ENCODE measurements at regions not wholly inside any gene's neighbourhood (a gene's known extent, or its start where the extent isn't known, plus 50 kb on each side); places are given as distances from the start of the nearest gene placed in this dataset.
"Not testable (repeated sequence)": the region's sequence is repeated elsewhere in the genome, so short reads cannot be mapped to it uniquely, and the experiment has no call there.

DNA sequence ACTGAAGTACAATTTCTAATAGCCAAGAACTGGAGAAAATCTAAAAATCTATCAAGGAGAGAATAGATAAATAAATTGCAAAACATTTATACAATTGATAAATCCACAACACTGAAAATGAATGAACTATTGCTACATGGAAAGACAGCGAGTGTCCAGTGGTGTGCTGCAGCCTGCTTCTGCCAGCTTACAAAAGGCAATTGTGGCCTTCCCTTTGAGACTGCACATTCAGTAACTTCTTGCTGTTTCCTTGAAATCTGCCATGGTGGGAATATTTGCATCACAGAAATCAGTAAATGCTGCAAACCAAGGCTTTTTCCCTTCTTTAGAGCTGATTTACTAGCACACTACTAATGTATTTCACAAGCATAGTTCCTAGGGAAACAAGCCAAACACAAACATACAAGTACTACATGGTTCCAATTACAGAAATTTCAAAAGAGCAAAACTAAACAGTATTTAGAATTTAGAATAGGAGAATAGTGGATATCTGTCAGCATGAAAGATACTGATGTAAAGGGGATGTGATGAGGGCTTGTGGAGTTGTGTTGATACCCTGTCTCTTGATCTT lies 76.9 kb upstream of the TRIM77 start:
- no peak for DNase-seq (ENCODE audit: low read depth)
- no peak overlapping the region for H3K4me3 ChIP-seq (ENCODE audit: low read depth, low read length)
- TF ChIP-seq, protein P1, sequence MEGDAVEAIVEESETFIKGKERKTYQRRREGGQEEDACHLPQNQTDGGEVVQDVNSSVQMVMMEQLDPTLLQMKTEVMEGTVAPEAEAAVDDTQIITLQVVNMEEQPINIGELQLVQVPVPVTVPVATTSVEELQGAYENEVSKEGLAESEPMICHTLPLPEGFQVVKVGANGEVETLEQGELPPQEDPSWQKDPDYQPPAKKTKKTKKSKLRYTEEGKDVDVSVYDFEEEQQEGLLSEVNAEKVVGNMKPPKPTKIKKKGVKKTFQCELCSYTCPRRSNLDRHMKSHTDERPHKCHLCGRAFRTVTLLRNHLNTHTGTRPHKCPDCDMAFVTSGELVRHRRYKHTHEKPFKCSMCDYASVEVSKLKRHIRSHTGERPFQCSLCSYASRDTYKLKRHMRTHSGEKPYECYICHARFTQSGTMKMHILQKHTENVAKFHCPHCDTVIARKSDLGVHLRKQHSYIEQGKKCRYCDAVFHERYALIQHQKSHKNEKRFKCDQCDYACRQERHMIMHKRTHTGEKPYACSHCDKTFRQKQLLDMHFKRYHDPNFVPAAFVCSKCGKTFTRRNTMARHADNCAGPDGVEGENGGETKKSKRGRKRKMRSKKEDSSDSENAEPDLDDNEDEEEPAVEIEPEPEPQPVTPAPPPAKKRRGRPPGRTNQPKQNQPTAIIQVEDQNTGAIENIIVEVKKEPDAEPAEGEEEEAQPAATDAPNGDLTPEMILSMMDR (conservative IDR thresholded peaks at IDR 0.05; ENCODE audit: low read depth, low read length), result no peak

DNA sequence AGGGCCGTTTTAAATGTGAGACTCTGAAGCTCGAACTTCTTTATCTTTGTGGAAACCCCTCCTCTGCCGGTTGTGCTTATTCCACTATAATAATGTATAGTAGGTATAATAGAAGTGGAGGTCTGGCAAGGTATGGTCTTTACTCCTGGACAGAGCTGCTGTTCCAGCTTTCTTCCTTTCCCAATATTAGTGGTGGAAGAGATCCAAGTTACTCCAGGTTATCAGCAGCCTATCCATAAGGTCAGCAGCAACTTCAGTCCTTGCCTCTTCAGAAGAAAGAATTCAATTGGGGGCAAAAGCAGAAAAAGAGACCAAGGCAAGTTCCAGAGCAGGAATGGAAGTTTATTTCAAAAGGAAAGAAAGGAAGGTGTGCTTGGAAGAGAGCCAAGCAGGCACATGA lies 69.3 kb upstream of the TRIM77 start:
- H3K4me3 ChIP-seq (ENCODE audit: low read depth, low read length); DNase-seq (ENCODE audit: low read depth): not testable (repeated sequence)

DNA sequence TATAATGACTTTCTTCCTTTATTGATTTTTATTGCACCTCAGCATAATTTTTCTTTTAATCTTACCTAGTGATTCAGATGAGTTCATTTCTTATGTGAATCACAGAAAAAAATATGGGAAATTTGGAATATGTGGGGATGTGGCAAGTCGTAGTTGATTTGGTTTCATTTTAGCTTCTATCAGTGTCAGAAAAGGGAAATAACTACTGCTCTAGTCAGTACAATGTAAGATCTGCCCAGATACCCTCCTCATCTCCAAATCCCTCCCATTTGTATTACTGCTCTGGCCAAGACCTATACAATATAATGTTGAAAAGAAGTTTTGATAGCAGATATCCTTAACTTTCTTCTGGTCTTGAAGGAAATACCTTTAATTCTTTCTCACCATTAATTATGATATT lies 61.9 kb upstream of the TRIM77 start:
- not testable (repeated sequence) for DNase-seq (ENCODE audit: low read depth); H3K4me3 ChIP-seq (ENCODE audit: low read depth, low read length)

- H3K4me3 ChIP-seq (ENCODE audit: low read depth, low read length); DNase-seq (ENCODE audit: low read depth): not testable (repeated sequence)
Measured at GRCh38 chr11:89648996-89649395, 61.1 kb upstream of the TRIM77 start.

DNA sequence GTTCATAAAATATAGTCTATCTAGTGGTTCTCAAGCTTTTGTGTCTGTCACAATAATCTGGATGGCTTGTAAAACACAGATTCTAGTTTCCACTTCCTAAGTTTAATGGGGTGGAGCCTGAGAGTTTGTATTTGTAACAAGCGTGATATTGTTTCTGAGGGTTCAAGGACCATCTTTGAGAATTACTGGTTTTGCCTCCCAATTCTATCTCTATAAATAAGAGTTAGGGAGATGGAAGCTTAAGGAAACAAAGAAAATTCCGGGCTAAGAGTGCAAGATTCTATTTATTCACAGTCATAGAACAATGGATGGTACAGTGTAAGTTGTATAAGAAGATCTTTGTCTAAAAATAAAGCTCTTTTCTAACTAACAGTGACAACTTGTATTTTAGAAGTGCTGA lies 55.4 kb upstream of the TRIM77 start:
- not testable (repeated sequence) for H3K4me3 ChIP-seq (ENCODE audit: low read depth, low read length); DNase-seq (ENCODE audit: low read depth)

- H3K4me3 ChIP-seq (ENCODE audit: low read depth, low read length); DNase-seq (ENCODE audit: low read depth): not testable (repeated sequence)
Measured at GRCh38 chr11:89658767-89659166, 51.3 kb upstream of the TRIM77 start.

DNA sequence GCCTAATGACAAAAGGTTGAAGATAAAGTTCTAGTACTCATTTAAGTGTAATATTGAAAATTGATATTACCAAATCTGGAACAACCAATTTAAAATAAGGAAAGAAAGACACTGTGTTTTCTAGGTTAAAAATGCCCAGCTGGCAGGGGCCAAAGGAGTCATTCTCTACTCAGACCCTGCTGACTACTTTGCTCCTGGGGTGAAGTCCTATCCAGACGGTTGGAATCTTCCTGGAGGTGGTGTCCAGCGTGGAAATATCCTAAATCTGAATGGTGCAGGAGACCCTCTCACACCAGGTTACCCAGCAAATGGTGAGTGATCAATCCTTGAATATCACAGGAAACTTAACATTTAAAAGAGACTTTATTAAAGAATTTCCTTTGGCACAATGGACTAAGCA lies 50.7 kb upstream of the TRIM77 start:
- not testable (repeated sequence) for H3K4me3 ChIP-seq (ENCODE audit: low read depth, low read length); DNase-seq (ENCODE audit: low read depth)

DNA sequence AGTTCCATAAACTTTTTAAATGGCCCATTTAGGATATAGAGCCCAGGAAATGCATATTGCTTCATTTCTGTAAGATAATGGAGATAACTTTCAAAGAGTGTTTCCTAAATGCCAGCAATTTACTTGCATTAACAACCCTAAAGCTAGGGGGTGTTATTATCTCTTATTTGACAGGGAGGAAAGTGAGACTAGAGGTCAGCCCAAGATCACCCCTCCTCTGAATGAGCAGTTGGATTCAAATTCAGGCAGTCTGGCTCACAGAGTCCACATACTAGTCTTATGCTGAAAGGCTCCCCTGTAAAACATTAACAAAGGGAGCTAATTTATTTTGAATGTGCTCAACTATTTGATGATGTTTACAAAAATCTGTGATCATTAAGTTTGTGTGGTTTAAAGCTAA lies 49.9 kb upstream of the TRIM77 start:
- no peak for DNase-seq (ENCODE audit: low read depth)
- no peak overlapping the region for H3K4me3 ChIP-seq (ENCODE audit: low read depth, low read length)
- TF ChIP-seq, protein P1 (conservative IDR thresholded peaks at IDR 0.05; ENCODE audit: low read depth, low read length), result no peak

Measured in epithelial cell of proximal tubule (primary cell).